HK-2 (cell line): ENCODE measurements at regions not wholly inside any gene's neighbourhood (a gene's known extent, or its start where the extent isn't known, plus 50 kb on each side); places are given as distances from the start of the nearest gene placed in this dataset.

Source experiments
- DNase-seq: peaks from one replicate; pipeline ENCODE4 v3.0.0-alpha.2; 2018; ENCODE audit not compliant: unreplicated experiment

DNA sequence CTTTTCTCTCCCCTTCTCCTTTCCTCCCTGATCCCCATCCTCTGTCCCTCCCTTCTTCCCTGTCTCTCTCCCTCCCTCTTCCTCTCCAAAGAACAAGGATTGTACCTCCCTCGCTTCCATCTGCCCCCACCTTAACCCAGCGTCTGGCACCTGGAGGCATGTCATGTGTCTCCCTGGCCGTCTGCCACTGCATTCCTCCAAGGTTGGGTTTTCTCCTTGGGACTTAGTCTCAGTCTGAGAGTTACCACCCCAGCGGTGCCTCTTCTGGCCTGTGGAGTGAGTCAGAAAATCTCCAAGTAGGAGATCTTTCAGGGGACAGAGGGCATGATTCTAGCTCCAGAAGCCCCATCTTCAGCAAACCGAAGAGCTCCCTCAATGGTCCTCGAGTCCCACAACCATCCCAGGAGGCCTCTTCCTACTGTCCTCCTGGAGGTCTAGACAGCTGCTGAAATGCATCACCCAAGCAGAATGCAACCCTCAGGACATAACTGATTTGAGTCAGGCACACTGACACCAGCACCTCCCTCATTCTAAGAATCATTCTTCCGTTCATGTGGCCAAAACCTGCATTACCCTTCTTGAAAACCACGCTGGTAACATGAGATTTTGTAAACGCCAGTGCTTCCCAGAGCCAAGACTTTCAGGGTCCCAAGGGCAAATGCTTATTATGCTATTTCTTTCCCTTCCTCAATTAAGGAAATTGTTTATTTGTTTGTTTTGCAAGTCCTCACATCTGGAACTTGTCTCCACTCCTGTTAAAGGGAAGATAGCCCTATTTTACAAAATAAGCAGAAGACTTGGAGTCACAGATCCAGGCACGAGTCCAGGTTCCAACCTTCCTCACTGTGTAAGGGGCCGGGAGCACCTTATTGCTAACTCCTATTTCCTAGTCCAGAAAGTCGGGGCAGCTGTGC, 463.2 kb downstream of the BCL11B start:
- DNase-seq: no peak

DNA sequence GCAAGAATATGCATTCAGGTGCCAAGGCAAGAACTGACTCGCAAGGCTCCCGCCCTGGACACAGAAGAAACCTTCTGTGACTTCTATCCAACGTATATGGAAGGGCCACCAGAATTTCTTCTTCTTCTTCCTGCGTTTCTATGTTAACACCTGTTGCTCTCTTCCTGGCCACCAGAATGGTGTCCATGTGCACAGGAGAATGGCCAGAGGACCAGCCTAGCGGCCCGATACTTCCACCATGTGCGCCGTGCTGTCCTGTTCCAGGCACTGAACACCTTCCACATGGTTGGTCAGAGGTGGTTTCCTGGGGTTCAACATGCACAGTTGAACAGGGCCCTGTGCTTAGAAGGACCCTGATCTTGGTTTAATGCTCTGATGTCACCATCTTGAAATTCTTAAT, 455.8 kb downstream of the BCL11B start:
- DNase-seq: no peak

DNA sequence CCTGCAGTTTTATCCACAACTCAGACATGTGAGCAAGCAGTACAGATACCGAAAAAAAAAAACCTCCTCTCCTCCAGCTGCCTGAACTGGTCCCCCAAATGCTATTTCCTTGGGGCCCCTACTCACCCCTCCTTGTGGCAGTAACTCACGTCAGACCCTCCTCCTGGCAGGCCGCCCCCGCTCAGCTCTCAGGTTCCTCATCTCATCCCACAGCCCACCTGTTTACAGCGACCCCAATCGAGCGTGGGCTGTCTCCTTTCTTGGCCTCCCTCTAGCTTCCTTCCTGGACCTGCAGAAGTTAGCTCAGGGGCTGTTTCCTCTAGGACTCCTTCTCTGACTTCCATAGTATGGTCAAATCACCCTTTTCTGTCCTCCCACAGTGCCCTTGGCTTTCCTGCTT, 455.3 kb downstream of the BCL11B start:
- no peak for DNase-seq

DNA sequence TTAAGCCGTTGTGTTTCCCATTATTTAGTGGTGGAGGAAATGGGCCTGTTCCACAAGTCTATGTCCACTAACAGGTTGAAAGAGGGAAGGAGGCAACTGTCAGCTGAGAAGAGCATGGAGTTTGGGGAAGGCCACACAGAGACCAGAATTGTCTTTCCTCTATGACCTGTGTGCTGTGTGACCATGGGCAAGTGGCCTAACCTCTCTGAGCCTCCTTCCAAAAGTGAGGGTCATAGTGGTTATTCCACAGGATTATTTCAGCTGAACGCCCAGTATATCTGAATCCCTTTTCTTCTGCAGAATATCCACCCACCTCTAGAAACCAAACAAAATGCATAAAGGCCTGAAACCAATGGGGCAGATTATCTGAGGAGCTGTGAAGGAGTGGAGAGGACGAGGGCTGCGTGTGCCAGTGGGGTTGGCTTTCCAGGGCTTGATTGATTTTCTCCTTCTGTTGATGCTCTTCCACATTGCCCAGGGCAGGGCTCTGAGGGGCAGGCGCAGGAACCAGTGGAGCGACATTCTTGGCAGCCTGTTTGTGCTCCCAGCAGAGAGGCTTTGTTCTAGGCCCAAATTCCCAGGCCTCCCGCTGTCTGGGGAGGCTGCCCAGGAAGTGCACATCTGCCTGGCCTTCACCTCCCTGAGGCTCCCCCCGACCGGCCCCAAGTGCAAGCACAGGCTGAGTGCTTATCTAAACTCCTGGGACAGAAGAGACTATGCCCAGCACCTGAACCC, 452.7 kb downstream of the BCL11B start:
- no peak for DNase-seq

DNA sequence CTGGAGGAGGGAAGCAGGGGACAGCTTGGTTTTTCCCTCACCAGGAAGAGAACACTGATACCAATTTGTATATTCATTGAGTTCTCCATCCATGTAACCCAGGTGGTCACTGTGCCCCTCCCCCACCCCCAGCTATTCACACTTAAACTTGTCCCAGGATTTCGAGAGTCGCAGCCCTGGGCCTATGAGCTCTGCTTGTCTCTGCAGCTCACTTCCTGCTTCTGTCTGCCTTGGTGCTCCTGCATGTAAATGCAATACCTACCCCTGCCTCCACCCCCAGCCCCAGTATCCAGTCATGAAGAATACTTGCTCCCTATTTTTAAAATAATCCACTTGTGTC, 452.2 kb downstream of the BCL11B start:
- no peak for DNase-seq

DNA sequence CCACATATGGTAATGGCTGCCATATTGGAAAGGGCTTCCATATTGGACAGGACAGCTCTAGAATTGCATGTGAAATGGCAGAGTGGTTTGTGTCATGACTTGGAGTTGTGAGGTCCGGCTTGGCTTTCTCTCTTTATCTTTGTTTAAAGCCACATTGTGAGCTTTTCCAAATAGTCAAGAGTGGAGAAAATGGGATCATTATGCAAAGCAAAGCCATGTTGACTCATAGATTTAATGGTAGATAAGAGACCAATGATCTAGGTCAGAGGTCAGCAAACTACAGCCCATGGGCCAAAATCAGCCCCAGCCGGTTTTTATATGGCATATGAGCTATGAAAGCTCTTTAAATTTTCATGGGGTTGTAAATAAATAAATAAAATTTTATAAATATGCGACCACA, 449.1 kb downstream of the BCL11B start:
- DNase-seq: no peak

DNA sequence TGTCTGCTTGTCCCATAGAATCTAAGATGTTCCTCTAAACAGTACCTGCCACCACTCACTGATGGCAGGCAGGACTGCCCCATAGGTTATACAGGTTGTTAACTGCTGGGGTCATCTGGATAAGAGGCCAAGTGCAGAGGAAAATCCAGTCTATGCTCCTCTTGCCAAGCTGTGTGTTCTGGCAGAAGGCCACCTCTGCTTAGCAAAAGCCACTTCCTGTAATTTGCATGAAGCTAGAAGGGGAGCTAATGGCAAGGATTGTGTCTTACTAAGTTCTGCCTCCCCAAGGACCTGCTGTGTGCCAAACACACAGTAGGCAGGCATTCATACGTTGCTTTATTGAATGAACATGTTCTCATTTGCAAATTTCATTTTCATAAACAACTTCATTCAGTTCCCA, 445.4 kb downstream of the BCL11B start:
- no peak for DNase-seq

DNA sequence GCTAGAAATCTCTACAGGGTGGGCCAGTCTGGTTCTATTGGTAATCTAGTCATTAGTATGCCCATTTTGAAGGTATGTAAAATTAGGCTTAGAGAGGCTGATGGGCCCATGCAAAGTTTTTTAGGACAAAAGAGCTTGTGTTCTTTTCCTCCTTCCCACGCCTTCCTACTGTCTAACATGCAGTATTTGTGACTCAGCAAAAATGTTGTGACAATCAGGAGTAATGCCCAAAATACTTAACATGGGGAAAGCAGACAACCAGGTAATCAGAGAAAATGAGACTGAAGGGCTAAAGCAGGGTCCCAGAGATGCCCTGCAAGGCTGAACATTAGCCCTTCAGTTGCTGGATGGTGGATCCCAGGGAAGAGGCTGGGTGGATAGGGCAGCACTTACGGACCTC, 437.9 kb downstream of the BCL11B start:
- DNase-seq: no peak

DNA sequence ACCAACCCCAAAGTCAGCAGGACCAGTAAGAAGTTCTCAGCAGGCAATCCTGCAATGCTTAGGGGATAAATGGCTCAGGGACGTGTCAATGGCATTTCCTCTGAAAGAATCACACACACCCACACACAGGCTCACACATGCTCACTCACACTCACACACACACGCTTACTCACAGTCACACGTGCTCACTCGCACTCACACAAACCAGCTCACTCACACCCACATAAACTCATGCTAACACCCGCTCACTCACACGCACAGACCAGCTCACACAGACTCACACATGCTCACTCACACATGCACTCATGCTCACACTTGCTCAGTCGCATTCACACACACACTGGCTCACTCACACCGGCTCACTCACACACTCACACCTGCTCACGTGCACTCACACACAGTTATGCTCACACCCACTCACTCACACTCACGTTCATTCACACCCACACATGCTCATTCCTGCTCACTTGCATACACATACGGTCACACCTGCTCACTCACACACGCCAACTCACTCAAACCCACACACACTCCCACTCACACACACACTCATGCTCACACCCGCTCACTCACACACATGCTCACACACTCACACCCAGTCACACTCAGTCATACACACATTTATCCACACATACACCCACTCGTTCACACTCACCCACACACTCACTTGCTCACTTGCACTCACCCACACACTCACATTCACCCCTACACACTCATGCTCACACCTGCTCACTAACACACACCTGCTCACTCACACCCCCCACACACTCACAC, 436.8 kb downstream of the BCL11B start:
- no peak for DNase-seq

DNA sequence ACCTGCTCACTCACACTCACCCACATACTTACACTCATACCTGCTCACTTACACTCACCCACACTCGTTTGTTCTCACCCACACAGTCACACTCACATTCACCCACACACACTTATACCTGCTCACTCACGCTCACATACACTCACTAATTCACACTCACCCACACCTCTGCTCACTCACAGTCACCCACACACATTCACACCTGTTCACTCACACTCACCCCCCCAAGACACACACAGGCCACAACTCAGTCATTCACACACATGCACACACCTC, 436.2 kb downstream of the BCL11B start:
- no peak for DNase-seq

DNA sequence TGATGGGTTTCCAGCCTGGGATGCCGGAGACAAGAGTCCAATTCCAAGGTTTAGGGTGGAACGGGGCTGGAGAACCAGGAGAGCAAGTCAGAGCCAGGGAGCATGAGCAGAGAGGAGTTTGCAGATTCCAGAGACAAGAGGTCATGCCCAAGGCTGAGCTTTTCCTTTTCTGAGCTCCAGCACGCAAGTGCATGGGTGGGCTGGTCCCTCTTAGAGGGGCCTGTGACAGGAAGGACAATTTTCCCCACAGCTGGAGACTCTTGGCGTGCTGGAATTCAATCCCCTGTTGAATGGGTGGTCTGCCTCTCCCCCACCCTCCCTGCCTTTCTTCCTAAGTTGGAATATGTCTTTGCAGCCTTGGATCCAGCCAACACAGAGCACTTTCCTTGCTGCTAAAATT, 431.9 kb downstream of the BCL11B start:
- DNase-seq: no peak

DNA sequence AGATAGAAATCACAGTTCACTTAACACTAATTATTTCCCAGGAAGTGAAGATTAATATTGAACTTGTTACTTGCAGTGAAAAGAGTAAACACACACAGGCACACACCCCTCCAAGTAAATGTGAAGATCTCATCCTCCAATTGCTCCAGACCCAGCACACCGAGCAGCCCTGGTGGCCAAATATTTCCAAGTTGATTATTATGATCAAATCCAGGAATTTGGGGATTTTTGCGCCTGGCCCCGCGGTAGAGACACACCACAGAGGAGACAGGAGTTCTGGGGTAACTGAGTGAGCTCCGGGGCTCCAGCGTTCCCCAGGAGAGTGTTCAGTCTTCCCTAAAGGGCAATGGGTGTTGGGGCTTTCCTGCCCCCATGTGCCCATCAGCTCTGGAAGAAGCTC, 431.5 kb downstream of the BCL11B start:
- DNase-seq: no peak

DNA sequence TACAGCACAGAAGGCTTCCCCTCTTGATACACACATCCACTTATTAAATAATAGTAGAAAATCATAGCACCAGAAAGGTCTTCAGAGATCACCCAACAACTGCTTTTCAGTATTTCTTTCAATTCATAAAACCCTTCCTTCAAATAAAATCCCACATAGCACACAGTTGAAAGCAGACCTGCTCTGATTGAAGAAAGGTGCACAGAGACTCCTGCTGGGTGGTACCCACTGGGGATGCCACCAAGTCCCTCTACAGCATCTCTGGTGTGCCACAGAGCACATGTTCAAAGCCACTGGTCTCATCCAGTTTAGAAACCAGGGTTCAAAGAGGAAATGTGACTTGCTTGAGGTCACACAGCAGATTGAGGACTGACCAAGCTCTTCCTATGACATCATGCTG, 427.5 kb downstream of the BCL11B start:
- DNase-seq: no peak

DNA sequence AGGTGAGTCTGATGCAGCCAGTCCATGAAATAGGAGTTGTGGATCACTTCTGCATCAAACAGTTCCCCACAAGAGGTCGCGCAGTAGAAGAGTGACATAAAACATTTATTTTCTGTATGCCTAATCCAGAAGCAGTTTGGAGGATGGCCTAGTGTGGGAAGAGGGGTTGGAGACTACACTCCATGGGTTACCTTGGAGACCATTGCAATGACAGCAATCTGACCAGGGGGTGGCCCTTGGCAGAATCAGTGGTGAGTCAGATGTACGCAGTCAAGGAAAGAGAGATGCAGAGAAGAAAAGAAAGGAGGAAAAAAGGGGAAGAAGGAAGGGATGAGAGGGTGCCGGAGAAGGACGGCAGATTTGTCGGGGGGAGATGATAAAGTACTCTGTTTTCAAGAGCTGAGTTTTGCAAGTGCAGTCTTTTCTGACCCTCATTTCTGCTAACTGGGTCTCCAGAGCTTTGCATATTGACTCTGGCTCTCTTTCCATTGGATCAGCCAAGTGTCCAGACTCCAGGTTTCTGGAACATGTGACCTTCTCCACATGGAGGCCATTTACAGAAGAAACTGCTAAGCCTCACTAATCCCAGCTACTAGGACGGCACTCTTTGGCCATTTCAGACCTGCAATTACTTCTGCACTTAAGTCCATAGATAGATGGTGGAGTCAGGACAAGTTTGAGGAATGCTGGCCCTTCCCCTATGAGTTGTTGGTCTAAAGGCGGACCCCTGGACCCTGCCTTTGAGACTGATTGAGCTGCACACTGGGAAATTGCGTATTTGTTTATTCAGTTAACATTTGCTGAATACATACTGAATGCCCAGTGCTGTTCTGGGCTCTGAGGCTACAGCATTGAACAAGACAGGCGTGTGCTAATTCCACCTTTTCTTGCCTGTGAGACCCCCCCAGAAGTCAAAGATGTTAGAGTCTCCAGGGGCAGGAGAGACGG, 424.2 kb downstream of the BCL11B start:
- no peak for DNase-seq

DNA sequence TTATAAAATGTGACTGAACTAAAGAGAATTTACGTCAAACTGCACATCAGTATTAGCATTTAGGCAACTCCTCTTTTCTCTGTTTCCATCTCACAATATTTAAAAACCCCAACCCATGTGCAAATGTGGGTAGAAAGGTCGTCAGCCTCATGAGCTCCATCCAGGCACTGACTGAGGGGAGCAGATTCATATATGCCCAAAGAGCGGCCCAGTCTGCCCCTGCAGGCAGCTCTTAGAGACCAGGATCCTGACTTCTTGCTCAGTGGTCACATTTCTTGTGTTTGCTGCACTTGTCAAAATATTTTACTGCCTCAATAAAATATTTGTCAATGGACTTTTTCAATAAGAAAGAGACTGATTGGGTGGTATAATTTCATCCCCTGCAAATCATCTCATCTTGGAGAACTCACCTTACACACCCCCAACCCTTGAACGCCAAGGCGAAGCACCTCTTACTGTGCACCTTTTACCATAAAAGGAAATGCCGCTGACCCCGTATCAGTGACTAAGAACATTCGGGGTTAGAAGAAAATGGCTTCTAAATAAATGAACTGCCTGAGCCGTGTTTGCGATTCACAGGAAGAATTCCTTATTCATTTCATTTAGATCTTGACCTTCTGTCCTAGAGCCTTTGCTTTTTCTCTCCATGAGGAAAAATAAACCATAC, 418.8 kb downstream of the BCL11B start:
- no peak for DNase-seq

DNA sequence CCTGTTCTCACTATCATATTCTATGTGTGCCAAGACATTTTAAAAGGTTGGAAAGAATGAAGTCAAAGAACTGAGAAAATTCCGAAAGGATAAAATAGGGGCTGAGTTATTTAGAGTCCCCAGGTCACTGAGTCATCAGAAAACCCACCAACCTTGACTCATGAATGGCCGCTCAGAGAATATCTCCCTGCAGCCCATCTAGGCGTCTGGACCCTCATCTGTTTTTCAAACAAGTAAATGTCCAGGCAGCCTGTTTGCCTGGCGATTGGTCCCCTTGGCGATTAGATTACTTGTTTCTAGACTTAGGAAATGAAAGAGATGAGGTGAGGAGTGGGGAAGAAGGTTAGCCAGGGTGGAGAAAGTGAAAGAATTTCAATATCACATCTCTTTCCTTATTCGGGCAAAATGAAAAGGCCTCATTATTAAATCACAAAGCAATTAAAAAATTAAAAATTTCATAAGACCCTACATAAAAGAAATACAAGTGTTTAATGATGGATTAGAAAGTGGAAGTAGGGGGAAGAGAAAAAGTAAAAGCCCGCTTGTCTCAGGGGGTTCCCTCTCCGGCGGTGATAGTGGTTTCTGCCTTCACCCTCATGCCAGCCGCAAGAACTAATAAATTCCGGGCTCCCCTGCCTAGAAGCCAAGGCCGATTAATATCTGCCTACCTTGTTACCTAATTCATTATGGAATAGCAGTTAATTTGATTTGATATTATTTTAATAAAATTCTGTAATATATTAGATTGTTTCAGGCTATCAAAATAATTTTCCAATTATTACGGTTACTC, 415.9 kb downstream of the BCL11B start:
- DNase-seq: no peak

DNA sequence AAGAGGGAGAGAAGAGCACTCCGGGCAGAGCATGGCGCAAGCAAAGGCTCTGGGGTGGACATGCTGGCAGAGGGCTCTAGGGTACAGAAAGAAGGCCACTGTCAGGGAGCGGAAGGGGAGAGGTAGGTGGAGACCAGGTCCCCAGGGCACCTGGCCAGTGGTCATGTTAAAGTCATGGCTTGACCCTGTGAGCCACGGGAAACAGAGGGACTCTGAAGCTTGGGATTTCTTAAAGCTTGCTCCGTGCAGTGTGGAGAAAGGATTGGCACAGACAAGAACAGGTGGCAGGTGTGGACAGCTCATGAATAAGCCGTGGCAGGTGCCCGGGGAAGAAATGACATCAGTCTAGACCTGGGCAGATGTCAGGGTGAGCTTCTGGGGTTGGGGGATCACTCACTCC, 413.8 kb downstream of the BCL11B start:
- no peak for DNase-seq

DNA sequence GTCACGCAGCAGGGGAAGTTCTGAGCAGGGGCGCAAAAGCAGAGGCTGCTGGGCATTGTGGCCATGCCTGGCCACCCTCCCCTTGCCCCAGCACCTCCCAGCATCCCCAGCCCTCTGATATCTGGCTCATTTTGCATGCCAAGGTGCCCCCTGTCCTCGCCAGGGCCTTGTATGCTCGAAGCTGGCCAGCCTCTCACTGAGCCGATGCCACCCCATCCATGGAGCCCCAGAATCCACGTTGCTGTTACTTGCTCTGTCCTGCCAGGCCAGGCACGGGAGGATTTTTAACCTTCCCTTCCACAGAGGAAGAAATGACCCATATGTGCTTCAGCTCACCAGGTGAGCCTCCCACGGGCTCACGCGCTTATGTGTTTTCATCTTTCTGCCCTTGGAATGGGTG, 413.4 kb downstream of the BCL11B start:
- DNase-seq: no peak

DNA sequence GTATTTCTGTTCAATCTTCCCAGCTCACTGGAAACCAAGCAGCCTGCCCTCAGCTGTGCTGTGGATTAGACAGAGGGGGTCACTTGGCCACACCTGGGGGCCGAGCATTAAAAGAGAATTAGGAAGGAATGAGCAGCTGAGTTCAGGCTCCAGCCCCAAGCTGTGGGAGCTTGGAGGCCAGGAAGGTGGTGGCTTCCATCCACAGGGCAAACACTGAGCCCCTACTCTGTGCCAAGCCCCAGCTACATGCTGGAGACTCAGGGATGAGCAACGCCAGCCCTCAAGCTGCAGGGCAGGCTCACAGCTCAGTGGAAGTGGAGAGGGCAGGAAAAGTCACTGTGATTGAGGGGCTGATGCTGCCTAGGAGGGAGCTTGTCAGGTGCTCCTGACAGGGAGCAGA, 412.7 kb downstream of the BCL11B start:
- no peak for DNase-seq

DNA sequence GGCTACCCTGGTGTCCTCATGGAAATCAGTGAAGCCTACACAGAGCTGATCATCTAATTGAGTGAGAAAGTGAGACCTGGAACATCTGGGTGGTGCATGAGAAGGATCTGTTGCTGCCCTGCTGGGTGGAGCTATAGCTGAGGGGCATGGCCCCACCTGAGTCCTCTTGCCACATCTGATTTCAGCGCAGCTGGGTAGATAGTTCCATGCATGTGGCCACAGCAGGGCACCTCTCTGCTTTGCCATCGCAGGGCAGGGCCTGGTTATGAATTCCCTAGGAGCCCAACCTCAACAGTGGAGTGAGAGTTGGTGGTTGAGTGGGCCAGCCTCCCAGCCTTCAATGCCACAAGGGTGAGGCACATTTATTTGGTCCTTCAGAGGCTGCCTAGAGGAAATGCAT, 407.8 kb downstream of the BCL11B start:
- no peak for DNase-seq
